ENCODE measurements at regions not wholly inside any gene's neighbourhood (a gene's known extent, or its start where the extent isn't known, plus 50 kb on each side); places are given as distances from the start of the nearest gene placed in this dataset.
"Not testable (repeated sequence)": the region's sequence is repeated elsewhere in the genome, so short reads cannot be mapped to it uniquely, and the experiment has no call there.

GRCh38 chr5:98391921-98392625 is 381.4 kb upstream of the RGMB start:
- intact Hi-C loops (cut with micrococcal nuclease; ENCODE audit: unreplicated experiment), result no loop called here
- no peak for TF ChIP-seq EZH2 (IDR thresholded peaks at IDR 0.05; ENCODE audit: borderline replicate concordance, low read depth, low read length, poor library complexity, severe bottlenecking)
- TF ChIP-seq, protein P1, sequence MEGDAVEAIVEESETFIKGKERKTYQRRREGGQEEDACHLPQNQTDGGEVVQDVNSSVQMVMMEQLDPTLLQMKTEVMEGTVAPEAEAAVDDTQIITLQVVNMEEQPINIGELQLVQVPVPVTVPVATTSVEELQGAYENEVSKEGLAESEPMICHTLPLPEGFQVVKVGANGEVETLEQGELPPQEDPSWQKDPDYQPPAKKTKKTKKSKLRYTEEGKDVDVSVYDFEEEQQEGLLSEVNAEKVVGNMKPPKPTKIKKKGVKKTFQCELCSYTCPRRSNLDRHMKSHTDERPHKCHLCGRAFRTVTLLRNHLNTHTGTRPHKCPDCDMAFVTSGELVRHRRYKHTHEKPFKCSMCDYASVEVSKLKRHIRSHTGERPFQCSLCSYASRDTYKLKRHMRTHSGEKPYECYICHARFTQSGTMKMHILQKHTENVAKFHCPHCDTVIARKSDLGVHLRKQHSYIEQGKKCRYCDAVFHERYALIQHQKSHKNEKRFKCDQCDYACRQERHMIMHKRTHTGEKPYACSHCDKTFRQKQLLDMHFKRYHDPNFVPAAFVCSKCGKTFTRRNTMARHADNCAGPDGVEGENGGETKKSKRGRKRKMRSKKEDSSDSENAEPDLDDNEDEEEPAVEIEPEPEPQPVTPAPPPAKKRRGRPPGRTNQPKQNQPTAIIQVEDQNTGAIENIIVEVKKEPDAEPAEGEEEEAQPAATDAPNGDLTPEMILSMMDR (conservative IDR thresholded peaks at IDR 0.05; ENCODE audit: low read depth, low read length), result no peak
- no peak overlapping the region for H3K4me3 ChIP-seq (ENCODE audit: low read depth, low read length, poor library complexity, severe bottlenecking)
- DNase-seq (ENCODE audit: low spot score), result no peak
- no peaks in the 10 kb centered on the region for H3K4me1 ChIP-seq (ENCODE audit: insufficient read depth, low read length, poor library complexity, severe bottlenecking)
- no peak overlapping the region for H3K27ac ChIP-seq (ENCODE audit: low read depth, low read length, poor library complexity, severe bottlenecking)
- ChIA-PET CTCF (no interaction called here), POLR2A (ENCODE audit: low non-redundant PET) (no interaction called here)
- no TSS peak for BruUV-seq (replicated peaks)
- H3K36me3 ChIP-seq (ENCODE audit: insufficient read depth, low read length, poor library complexity, severe bottlenecking), result no peaks in the 10 kb centered on the region
- H3K9me3 ChIP-seq (ENCODE audit: low read depth, low read length, poor library complexity, severe bottlenecking), result no peaks in the 10 kb centered on the region
- H3K27me3 ChIP-seq (replicated peaks; ENCODE audit: insufficient read depth, low read depth, low read length, poor library complexity), result peaks cover 3% of the 10 kb centered on the region

GRCh38 chr5:98393205-98393604 is 380.3 kb upstream of the RGMB start:
- H3K36me3 ChIP-seq (ENCODE audit: insufficient read depth, low read length, poor library complexity, severe bottlenecking); DNase-seq (ENCODE audit: low spot score); H3K27ac ChIP-seq (ENCODE audit: low read depth, low read length, poor library complexity, severe bottlenecking); CTCF ChIA-PET; H3K4me3 ChIP-seq (ENCODE audit: low read depth, low read length, poor library complexity, severe bottlenecking); H3K4me1 ChIP-seq (ENCODE audit: insufficient read depth, low read length, poor library complexity, severe bottlenecking); intact Hi-C loops (cut with micrococcal nuclease; ENCODE audit: unreplicated experiment); H3K27me3 ChIP-seq (replicated peaks; ENCODE audit: insufficient read depth, low read depth, low read length, poor library complexity); POLR2A ChIA-PET (ENCODE audit: low non-redundant PET); H3K9me3 ChIP-seq (ENCODE audit: low read depth, low read length, poor library complexity, severe bottlenecking); BruUV-seq (replicated peaks): not testable (repeated sequence)

DNA sequence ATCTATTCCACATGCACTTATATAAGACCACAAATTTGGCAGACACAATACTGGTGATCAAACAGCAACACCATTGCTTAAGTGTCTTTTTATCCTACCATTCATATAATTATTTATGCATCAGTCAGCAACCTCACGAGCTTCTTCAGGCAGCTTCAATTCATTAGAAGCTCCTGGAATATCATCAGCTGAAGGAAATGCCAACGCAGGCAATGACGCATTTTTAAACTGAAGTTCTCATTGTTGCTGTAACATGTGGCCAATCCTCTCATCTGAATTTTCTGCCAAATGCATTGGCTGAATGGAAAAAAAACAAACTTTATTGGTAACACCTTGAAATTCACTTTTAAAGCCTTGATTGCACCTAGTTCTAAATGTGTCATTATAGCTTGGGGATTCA is 376.4 kb upstream of the RGMB start:
- ChIA-PET POLR2A (ENCODE audit: low non-redundant PET) (no interaction called here), CTCF (no interaction called here)
- intact Hi-C loops (cut with micrococcal nuclease; ENCODE audit: unreplicated experiment), result no loop called here
- no TSS peak for BruUV-seq (replicated peaks)
- Histone ChIP-seq H3K36me3 (ENCODE audit: insufficient read depth, low read length, poor library complexity, severe bottlenecking) (no peaks in the 10 kb centered on the region), H3K4me3 (ENCODE audit: low read depth, low read length, poor library complexity, severe bottlenecking) (no peak overlapping the region), H3K27ac (ENCODE audit: low read depth, low read length, poor library complexity, severe bottlenecking) (no peak overlapping the region), H3K4me1 (ENCODE audit: insufficient read depth, low read length, poor library complexity, severe bottlenecking) (no peaks in the 10 kb centered on the region), H3K9me3 (ENCODE audit: low read depth, low read length, poor library complexity, severe bottlenecking) (no peaks in the 10 kb centered on the region), H3K27me3 (replicated peaks; ENCODE audit: insufficient read depth, low read depth, low read length, poor library complexity) (no peaks in the 10 kb centered on the region)
- DNase-seq (ENCODE audit: low spot score), result peak; percentile 1
- TF ChIP-seq, protein P1 (conservative IDR thresholded peaks at IDR 0.05; ENCODE audit: low read depth, low read length), result no peak
- no peak for TF ChIP-seq EZH2 (IDR thresholded peaks at IDR 0.05; ENCODE audit: borderline replicate concordance, low read depth, low read length, poor library complexity, severe bottlenecking)

- no peak for DNase-seq (ENCODE audit: low spot score)
- no peaks in the 10 kb centered on the region for H3K9me3 ChIP-seq (ENCODE audit: low read depth, low read length, poor library complexity, severe bottlenecking)
- intact Hi-C loops (cut with micrococcal nuclease; ENCODE audit: unreplicated experiment), result no loop called here
- ChIA-PET CTCF (no interaction called here), POLR2A (ENCODE audit: low non-redundant PET) (no interaction called here)
- no peak overlapping the region for H3K4me3 ChIP-seq (ENCODE audit: low read depth, low read length, poor library complexity, severe bottlenecking)
- BruUV-seq (replicated peaks), result no TSS peak
- no peaks in the 10 kb centered on the region for H3K4me1 ChIP-seq (ENCODE audit: insufficient read depth, low read length, poor library complexity, severe bottlenecking)
- H3K27me3 ChIP-seq (replicated peaks; ENCODE audit: insufficient read depth, low read depth, low read length, poor library complexity), result no peaks in the 10 kb centered on the region
- H3K36me3 ChIP-seq (ENCODE audit: insufficient read depth, low read length, poor library complexity, severe bottlenecking), result no peaks in the 10 kb centered on the region
- H3K27ac ChIP-seq (ENCODE audit: low read depth, low read length, poor library complexity, severe bottlenecking), result no peak overlapping the region
- TF ChIP-seq, protein P1 (conservative IDR thresholded peaks at IDR 0.05; ENCODE audit: low read depth, low read length), result no peak
- TF ChIP-seq EZH2 (IDR thresholded peaks at IDR 0.05; ENCODE audit: borderline replicate concordance, low read depth, low read length, poor library complexity, severe bottlenecking), result no peak
Observed at GRCh38 chr5:98398465-98398864, 375.0 kb upstream of the RGMB start.
